Stimulated activated naive CD8-positive, alpha-beta T cell treated with anti-CD3 and anti-CD28 coated beads, Interleukin-15, Interleukin-2, amounts not matched to agents 100 ng/mL and 50 ng/mL, for 24 hours (primary cell): ENCODE measurements at regions not wholly inside any gene's neighbourhood (a gene's known extent, or its start where the extent isn't known, plus 50 kb on each side); places are given as distances from the start of the nearest gene placed in this dataset.

Experiments used
- H3K27ac Mint-ChIP-seq: one replicate; pipeline ENCODE4 v1.8.0; 2021; ENCODE audit warnings: mild to moderate bottlenecking, mixed read lengths
- H3K27me3 Mint-ChIP-seq: one replicate; pipeline ENCODE4 v1.8.0; 2021; ENCODE audit warnings: mixed read lengths
- H3K36me3 Mint-ChIP-seq: one replicate; pipeline ENCODE4 v1.8.0; 2021; ENCODE audit warnings: low read depth, mixed read lengths
- H3K4me1 Mint-ChIP-seq: one replicate; pipeline ENCODE4 v1.8.0; 2021; ENCODE audit warnings: low read depth, mixed read lengths
- H3K4me3 Mint-ChIP-seq: one replicate; pipeline ENCODE4 v1.8.0; 2021; ENCODE audit warnings: mild to moderate bottlenecking, mixed read lengths
- H3K9me3 Mint-ChIP-seq: one replicate; pipeline ENCODE4 v1.8.0; 2021; ENCODE audit warnings: mixed read lengths

GRCh38 chr2:196482119-196483065, 157.1 kb upstream of the CCDC150 start:
- Mint-ChIP-seq H3K27me3 (peaks cover 29% of the 10 kb centered on the region), H3K4me1 (no peaks in the 10 kb centered on the region), H3K9me3 (no peaks in the 10 kb centered on the region), H3K36me3 (no peaks in the 10 kb centered on the region), H3K4me3 (no peak overlapping the region), H3K27ac (no peak overlapping the region)

DNA sequence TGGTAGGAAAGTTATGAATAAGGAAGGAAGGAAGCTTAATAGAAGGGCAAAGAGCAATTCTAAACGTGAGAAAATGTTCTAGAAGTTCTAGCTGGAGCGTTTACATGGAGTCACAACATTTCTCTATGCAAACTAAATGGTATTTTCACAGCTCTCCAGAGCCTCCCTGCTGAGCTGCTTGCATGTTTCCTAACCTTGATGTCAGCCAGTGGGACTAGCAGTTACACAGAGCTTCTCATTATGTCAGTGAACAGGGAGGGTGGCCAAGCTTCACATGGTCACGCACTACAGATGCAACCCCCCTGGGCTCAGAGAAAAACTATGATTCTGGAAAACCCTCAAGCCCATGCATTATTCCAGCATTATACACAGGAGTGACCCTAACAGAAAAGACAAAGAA, 153.4 kb upstream of the CCDC150 start:
- Mint-ChIP-seq H3K4me3 (no peak overlapping the region), H3K36me3 (no peaks in the 10 kb centered on the region), H3K9me3 (no peaks in the 10 kb centered on the region), H3K27ac (no peak overlapping the region), H3K27me3 (peaks cover 24% of the 10 kb centered on the region), H3K4me1 (no peaks in the 10 kb centered on the region)

DNA sequence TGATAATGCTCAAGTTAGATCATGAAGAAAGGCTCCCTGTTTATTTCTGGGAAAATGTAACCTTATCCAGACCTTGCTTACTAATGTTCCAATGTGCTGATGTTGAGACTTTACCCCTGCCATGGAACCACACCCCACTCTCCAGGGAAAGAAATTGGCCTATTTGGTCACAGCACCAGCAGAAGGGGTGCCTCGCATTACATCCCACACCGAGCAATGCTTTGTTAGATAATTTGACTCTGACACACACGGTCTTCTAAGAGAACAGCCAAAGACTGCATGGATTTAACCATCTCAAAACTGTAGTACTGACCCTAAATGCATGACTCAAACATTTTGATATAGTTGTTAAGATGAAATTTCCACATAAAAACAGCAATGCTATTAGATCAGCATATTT, 152.1 kb upstream of the CCDC150 start:
- Mint-ChIP-seq H3K4me1 (no peaks in the 10 kb centered on the region), H3K27me3 (peaks cover 24% of the 10 kb centered on the region)

DNA sequence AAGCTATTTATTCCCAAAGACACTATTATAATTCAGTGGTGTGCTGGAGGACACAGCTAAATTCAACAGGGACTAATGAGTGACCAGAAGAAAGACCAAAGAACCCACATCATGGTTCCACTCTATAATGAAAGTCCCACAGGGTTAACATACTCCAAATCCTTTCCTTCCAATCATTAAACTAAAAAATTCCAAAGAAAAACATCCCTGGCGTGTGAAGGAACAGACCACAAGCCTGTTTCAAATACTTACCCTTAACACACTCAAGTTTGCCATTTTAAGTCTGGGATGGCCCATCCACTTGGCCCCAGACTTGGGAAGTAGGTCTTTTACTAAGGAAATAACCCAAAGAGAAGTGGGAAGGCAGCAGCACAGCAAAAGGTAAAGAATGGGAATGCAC, 150.1 kb upstream of the CCDC150 start:
- Mint-ChIP-seq H3K4me1 (no peaks in the 10 kb centered on the region), H3K27ac (no peak overlapping the region), H3K4me3 (no peak overlapping the region), H3K9me3 (peaks cover 6% of the 10 kb centered on the region), H3K36me3 (no peaks in the 10 kb centered on the region), H3K27me3 (peaks cover 20% of the 10 kb centered on the region)

More for the DNA sequence above, 152.1 kb upstream of the CCDC150 start:
- no peak overlapping the region for H3K27ac Mint-ChIP-seq
- H3K36me3 Mint-ChIP-seq = no peaks in the 10 kb centered on the region
- no peaks in the 10 kb centered on the region for H3K9me3 Mint-ChIP-seq
- no peak overlapping the region for H3K4me3 Mint-ChIP-seq

GRCh38 chr2:196492946-196493345, 146.6 kb upstream of the CCDC150 start:
- Mint-ChIP-seq H3K27ac (no peak overlapping the region), H3K36me3 (no peaks in the 10 kb centered on the region), H3K4me3 (no peak overlapping the region), H3K27me3 (peaks cover 14% of the 10 kb centered on the region), H3K9me3 (peaks cover 6% of the 10 kb centered on the region), H3K4me1 (no peaks in the 10 kb centered on the region)

- H3K27me3 Mint-ChIP-seq = peaks cover 13% of the 10 kb centered on the region
- H3K4me3 Mint-ChIP-seq = no peak overlapping the region
- no peaks in the 10 kb centered on the region for H3K36me3 Mint-ChIP-seq
- no peak overlapping the region for H3K27ac Mint-ChIP-seq
- no peaks in the 10 kb centered on the region for H3K4me1 Mint-ChIP-seq
- peaks cover 7% of the 10 kb centered on the region for H3K9me3 Mint-ChIP-seq
Observed at GRCh38 chr2:196498962-196499361, 140.6 kb upstream of the CCDC150 start.

- Mint-ChIP-seq H3K27me3 (peaks cover 8% of the 10 kb centered on the region), H3K4me3 (no peak overlapping the region), H3K4me1 (no peaks in the 10 kb centered on the region)
Observed at GRCh38 chr2:196499686-196500085, 139.8 kb upstream of the CCDC150 start.

GRCh38 chr2:196500686-196501431, 138.7 kb upstream of the CCDC150 start:
- H3K27me3 Mint-ChIP-seq = peaks cover 9% of the 10 kb centered on the region
- H3K4me1 Mint-ChIP-seq = no peaks in the 10 kb centered on the region
- no peaks in the 10 kb centered on the region for H3K36me3 Mint-ChIP-seq
- no peak overlapping the region for H3K27ac Mint-ChIP-seq
- peaks cover 3% of the 10 kb centered on the region for H3K9me3 Mint-ChIP-seq
- H3K4me3 Mint-ChIP-seq = no peak overlapping the region

More at GRCh38 chr2:196499686-196500085, 139.8 kb upstream of the CCDC150 start:
- Mint-ChIP-seq H3K36me3 (no peaks in the 10 kb centered on the region), H3K9me3 (peaks cover 3% of the 10 kb centered on the region), H3K27ac (no peak overlapping the region)

- Mint-ChIP-seq H3K27me3 (peaks cover 11% of the 10 kb centered on the region), H3K9me3 (peaks cover 3% of the 10 kb centered on the region), H3K4me1 (no peaks in the 10 kb centered on the region)
Observed at GRCh38 chr2:196501836-196502235, 137.7 kb upstream of the CCDC150 start.

DNA sequence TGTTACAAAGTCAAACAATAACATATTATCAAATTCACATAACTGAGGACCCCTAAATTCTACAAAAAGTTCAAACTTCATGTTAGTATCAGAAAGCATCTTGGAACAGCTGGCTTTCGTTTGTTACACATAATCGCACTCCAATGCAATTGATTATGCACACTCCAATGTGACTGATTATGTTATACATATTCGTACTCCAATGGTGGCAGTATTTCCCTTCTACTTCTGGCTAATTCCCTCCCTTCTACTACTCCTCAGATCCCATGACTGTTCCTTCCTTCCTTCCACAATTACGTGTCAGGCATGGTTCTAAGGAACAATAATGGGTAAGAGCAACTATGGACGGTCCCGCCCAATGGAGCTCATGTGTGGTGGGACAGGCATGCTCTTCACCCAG, 137.1 kb upstream of the CCDC150 start:
- no peaks in the 10 kb centered on the region for H3K36me3 Mint-ChIP-seq
- H3K4me1 Mint-ChIP-seq = no peaks in the 10 kb centered on the region
- peaks cover 3% of the 10 kb centered on the region for H3K9me3 Mint-ChIP-seq
- no peak overlapping the region for H3K27ac Mint-ChIP-seq
- no peak overlapping the region for H3K4me3 Mint-ChIP-seq
- H3K27me3 Mint-ChIP-seq = peaks cover 11% of the 10 kb centered on the region

More at GRCh38 chr2:196501836-196502235, 137.7 kb upstream of the CCDC150 start:
- H3K27ac Mint-ChIP-seq = no peak overlapping the region
- H3K4me3 Mint-ChIP-seq = no peak overlapping the region
- H3K36me3 Mint-ChIP-seq = no peaks in the 10 kb centered on the region

DNA sequence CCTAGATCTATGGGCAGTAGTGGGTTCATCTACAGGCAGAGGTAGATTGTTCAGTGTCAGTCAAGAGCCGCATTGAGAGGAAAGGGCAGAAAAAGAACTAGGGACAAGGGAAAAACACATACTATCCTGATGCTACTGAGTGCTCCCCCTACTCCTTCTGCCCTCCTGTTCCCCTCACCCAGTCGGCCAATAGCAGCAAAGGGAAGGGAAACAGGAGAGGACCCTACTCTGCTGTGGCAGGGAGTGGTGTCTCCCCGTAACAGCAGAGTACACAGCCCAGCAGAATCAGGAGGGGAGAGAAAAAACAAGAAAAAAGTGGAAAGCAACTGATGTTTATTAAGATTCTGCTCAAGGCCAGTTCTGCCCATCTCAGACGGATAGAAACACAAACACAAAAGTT, 136.1 kb upstream of the CCDC150 start:
- H3K27me3 Mint-ChIP-seq = peaks cover 11% of the 10 kb centered on the region
- no peaks in the 10 kb centered on the region for H3K4me1 Mint-ChIP-seq
- H3K36me3 Mint-ChIP-seq = no peaks in the 10 kb centered on the region
- H3K4me3 Mint-ChIP-seq = no peak overlapping the region
- no peak overlapping the region for H3K27ac Mint-ChIP-seq
- peaks cover 3% of the 10 kb centered on the region for H3K9me3 Mint-ChIP-seq

DNA sequence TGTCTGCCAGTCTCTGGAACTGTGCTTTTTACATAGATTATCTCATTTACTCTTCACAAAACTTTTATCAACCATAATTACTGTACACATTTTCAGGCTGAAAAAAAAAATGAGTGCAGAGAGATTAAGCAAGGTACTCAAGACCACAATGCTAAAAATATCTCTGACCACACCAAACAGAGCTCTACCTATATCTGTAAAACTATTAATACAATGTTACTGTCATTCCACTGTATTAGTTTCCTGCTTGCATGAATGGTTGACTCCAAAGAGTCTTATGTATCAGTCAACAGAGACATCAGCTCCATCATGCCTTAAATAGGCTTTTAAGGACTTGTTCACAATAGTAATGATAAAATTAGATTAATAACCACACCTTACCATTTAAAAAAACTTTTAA, 134.7 kb upstream of the CCDC150 start:
- Mint-ChIP-seq H3K27ac (no peak overlapping the region), H3K27me3 (peaks cover 12% of the 10 kb centered on the region), H3K36me3 (no peaks in the 10 kb centered on the region), H3K4me1 (no peaks in the 10 kb centered on the region), H3K4me3 (no peak overlapping the region), H3K9me3 (no peaks in the 10 kb centered on the region)

DNA sequence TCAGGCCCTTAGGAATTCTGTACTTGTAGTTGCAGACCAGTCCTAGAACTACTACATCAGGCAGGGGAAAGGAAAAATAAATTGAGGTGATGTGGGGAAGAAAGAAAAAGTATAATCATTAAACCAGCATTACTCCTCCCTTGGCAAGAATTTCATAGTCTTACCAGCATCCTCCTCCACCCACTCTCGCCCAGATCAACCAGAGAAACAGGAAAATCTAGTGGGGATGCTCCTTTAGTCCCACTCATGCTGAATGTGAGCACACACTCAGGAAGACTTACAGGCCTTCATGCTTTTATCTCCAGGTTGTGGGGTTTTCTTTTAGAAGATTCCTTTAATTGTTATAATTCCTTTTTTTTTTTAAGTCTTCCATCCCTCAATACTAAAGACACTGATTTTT, 129.3 kb upstream of the CCDC150 start:
- Mint-ChIP-seq H3K27ac (no peak overlapping the region), H3K36me3 (no peaks in the 10 kb centered on the region), H3K9me3 (no peaks in the 10 kb centered on the region), H3K4me1 (no peaks in the 10 kb centered on the region), H3K4me3 (no peak overlapping the region), H3K27me3 (peaks cover 14% of the 10 kb centered on the region)

GRCh38 chr2:196511258-196512168, 128.0 kb upstream of the CCDC150 start:
- Mint-ChIP-seq H3K4me3 (no peak overlapping the region), H3K27ac (no peak overlapping the region), H3K9me3 (no peaks in the 10 kb centered on the region), H3K27me3 (peaks cover 13% of the 10 kb centered on the region), H3K36me3 (no peaks in the 10 kb centered on the region), H3K4me1 (no peaks in the 10 kb centered on the region)
